Progenitor cell of endocrine pancreas (in vitro differentiated cells): ENCODE measurements at regions not wholly inside any gene's neighbourhood (a gene's known extent, or its start where the extent isn't known, plus 50 kb on each side); places are given as distances from the start of the nearest gene placed in this dataset.

ENCODE experiments used
- DNase-seq: peaks from one replicate; pipeline ENCODE4 v3.0.0; 2021; ENCODE audit warnings: low spot score; ENCODE audit not compliant: unreplicated experiment
- H3K27ac Mint-ChIP-seq: 2 replicates; pipeline ENCODE4 v1.8.0; 2021; ENCODE audit warnings: mild to moderate bottlenecking, moderate library complexity, mixed read lengths
- H3K27me3 Mint-ChIP-seq: 2 replicates; pipeline ENCODE4 v1.8.0; 2021; ENCODE audit warnings: mixed read lengths
- H3K36me3 Mint-ChIP-seq: 2 replicates; pipeline ENCODE4 v1.8.0; 2022; ENCODE audit warnings: mixed read lengths; ENCODE audit not compliant: insufficient read depth
- H3K4me1 Mint-ChIP-seq: 2 replicates; pipeline ENCODE4 v1.8.0; 2021; ENCODE audit warnings: low read depth, mixed read lengths
- H3K4me3 Mint-ChIP-seq: 2 replicates; pipeline ENCODE4 v1.8.0; 2021; ENCODE audit warnings: low read depth, mild to moderate bottlenecking, moderate library complexity, mixed read lengths
- H3K9me3 Mint-ChIP-seq: 2 replicates; pipeline ENCODE4 v1.8.0; 2021; ENCODE audit warnings: low read depth, mixed read lengths
- TF ChIP-seq, protein P1 (sequence below): fragments of 200-600 bp; sonication (generic); IDR thresholded peaks from one replicate; pipeline ENCODE4 v1.5.0; 2021; ENCODE audit warnings: antibody characterized with exemption, mild to moderate bottlenecking; ENCODE audit not compliant: unreplicated experiment

DNA sequence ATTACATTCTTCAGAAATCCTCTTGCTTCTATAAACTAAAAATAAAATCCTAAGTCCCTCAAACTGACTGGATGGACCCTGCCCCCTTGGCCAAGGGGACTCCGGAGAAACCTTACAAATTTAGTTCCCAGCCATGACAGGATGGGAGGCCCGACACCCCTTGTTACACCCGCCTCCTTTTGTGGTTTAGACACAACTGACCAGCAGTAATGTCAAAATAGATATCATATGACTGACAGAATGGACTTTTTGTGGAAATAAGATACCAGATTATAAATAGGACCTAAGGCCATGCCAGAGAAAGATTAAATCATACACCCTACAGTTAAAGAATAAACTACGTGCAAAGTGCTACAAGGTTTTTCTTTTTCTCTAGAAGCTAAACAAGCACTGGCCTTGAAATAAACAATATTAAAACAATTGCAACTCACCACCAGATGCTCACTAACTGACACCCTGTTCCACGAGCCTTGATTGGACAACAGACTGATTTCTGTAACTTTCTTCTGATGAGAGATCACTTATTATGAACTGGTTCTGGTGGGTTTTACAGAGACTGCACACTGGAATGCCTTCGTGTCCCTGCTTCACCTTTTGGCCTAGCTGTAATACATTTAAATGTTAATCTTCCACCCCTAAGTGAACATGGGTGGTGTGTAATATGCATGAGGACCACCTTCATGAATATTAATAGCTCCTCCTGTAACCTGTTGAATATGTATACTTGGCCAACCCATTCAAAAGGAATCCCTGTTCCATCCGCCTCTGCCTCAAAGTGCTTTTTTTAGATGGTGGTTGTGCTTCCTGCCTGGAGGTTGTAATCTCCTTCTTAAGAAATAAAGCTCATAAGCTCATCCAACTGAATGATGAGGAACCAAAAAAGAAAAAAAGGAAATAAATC lies 99.6 kb downstream of the ODF2L start:
- H3K4me1 Mint-ChIP-seq: no peaks in the 10 kb centered on the region
- no peak for DNase-seq
- H3K27me3 Mint-ChIP-seq: peaks cover 7% of the 10 kb centered on the region
- no peak overlapping the region for H3K4me3 Mint-ChIP-seq
- peaks cover 32% of the 10 kb centered on the region for H3K9me3 Mint-ChIP-seq
- TF ChIP-seq, protein P1, sequence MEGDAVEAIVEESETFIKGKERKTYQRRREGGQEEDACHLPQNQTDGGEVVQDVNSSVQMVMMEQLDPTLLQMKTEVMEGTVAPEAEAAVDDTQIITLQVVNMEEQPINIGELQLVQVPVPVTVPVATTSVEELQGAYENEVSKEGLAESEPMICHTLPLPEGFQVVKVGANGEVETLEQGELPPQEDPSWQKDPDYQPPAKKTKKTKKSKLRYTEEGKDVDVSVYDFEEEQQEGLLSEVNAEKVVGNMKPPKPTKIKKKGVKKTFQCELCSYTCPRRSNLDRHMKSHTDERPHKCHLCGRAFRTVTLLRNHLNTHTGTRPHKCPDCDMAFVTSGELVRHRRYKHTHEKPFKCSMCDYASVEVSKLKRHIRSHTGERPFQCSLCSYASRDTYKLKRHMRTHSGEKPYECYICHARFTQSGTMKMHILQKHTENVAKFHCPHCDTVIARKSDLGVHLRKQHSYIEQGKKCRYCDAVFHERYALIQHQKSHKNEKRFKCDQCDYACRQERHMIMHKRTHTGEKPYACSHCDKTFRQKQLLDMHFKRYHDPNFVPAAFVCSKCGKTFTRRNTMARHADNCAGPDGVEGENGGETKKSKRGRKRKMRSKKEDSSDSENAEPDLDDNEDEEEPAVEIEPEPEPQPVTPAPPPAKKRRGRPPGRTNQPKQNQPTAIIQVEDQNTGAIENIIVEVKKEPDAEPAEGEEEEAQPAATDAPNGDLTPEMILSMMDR: no peak
- no peak overlapping the region for H3K27ac Mint-ChIP-seq
- peaks cover 1% of the 10 kb centered on the region for H3K36me3 Mint-ChIP-seq

DNA sequence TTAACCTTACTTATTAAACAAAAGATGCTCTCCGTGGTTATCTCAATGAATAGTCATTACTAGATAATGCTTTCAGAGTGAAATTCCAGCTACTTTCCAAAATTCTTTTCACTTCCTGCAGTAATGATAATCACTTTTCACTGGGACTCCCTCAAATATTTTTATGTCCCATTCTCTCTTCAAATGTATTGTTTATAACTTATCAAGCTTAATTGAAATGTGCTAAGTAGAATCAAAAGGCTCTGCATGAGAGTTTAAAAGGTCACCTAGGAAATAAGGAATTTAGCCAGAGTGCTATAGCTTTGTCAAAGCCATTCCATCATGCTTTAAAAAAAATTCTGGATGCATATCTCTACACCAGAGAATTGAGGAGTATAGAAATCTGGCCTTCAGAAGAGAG lies 106.4 kb downstream of the ODF2L start:
- Mint-ChIP-seq H3K4me3 (no peak overlapping the region), H3K4me1 (no peaks in the 10 kb centered on the region), H3K27me3 (no peaks in the 10 kb centered on the region), H3K27ac (no peak overlapping the region), H3K9me3 (peaks cover 13% of the 10 kb centered on the region), H3K36me3 (no peaks in the 10 kb centered on the region)
- DNase-seq: no peak
- TF ChIP-seq, protein P1: no peak

DNA sequence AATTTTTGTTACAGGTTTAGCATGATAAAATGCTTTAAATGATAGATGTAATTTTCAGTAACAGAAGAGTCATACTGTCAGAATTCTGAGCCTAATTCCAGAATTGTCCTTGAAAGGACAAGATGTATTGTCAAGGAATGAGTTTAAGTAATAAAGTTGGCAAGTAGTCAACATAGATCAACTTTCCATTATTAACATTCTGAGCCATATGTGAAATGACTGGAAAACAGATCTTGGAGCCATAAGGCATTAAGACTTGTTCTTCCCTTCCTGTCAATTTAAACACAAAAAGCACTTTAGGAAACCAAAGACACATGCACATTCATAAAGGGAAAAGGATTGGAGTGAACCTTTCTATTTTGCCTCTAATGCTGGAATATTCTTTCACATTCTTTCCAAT lies 107.0 kb downstream of the ODF2L start:
- Mint-ChIP-seq H3K4me1 (no peaks in the 10 kb centered on the region), H3K36me3 (no peaks in the 10 kb centered on the region), H3K9me3 (peaks cover 13% of the 10 kb centered on the region), H3K4me3 (no peak overlapping the region), H3K27ac (no peak overlapping the region), H3K27me3 (no peaks in the 10 kb centered on the region)
- DNase-seq: no peak
- TF ChIP-seq, protein P1: no peak

DNA sequence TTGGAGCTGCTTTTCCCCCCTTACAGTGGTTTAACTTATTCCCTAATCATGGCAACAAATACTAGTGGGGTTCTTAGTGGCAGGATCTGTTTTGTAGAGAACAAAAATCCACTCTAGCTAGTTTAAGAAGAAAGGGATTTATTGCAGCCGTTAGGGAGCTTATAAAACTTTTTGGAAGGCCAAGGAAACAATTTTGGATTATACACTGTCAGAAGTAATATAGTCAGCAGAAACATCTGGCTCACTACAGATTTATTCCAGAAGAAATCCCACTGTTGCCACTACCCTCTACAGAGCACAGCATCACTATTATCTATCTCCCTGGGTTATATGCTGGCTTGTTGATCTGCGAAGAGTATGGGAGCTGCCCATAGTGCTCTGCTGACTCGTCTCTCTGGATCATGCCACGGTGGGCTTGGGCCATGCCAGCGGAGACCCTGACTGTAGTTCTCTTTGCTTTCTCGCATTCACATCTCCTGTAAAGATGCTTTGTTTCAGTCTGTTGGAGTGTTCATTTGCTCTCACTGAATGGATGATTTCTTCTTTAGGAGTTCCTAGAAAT lies 107.5 kb downstream of the ODF2L start:
- Mint-ChIP-seq H3K4me3 (no peak overlapping the region), H3K27ac (no peak overlapping the region), H3K4me1 (no peaks in the 10 kb centered on the region), H3K9me3 (peaks cover 13% of the 10 kb centered on the region), H3K27me3 (no peaks in the 10 kb centered on the region), H3K36me3 (no peaks in the 10 kb centered on the region)
- no peak for DNase-seq
- TF ChIP-seq, protein P1: no peak

DNA sequence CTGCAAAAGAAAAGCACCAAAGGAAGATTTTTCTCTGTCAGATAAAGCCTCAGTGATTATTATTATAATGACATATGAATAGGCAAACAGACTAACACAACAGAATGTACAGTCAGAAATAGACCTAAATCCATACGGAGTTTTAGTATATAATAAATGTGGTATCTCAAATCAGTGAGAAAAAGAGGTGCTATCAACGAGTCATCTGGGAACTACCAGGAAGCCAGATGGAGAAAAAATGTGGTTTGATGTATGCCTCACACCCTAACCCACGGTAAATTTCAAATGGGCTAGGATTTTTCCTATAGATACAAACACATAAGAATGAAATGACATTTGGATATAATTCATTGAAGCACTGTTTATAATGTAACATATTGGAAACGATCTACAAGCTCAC lies 110.3 kb downstream of the ODF2L start:
- no peaks in the 10 kb centered on the region for H3K36me3 Mint-ChIP-seq
- peaks cover 3% of the 10 kb centered on the region for H3K9me3 Mint-ChIP-seq
- no peak overlapping the region for H3K4me3 Mint-ChIP-seq
- DNase-seq: no peak
- no peaks in the 10 kb centered on the region for H3K27me3 Mint-ChIP-seq
- no peak overlapping the region for H3K27ac Mint-ChIP-seq
- TF ChIP-seq, protein P1: no peak
- peaks cover 1% of the 10 kb centered on the region for H3K4me1 Mint-ChIP-seq
